ENCODE measurements at regions not wholly inside any gene's neighbourhood (a gene's known extent, or its start where the extent isn't known, plus 50 kb on each side); places are given as distances from the start of the nearest gene placed in this dataset.
A peak's percentile ranks its signal among the peaks of the same experiment; 100 is the strongest.

DNA sequence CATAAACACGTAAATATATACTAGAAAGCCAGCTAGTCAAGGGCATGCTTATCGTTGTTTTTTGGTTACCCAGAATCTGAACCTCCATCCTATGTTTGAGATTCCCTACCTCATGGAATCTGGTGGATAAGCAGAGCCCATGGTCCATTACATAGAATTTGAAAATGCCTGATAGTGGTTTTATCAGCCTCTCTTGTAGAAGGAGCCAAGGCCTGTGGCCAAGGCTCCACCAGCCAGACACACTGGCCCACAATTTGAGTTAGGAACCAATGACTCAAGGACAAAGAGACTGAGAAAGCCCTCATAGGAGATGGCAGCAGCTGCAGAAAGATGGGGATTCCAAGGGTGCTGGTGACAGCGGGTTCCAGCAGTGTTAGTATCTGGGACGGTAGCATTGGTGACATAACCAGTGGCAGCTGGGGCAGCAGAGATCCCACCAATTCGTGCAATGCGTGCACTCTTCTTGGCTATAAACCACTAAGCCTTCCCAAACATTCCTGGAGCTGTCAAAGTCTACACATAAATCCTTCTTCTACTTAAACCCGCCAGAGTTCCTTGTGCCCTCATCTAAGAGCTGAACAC lies 51.2 kb upstream of the RMDN2 start:
- no peak overlapping the region for H3K4me3 Mint-ChIP-seq
- ChIA-PET POLR2A (interaction anchor here (1.2 kb wide), 1 partner anchor 8 kb away, joined by 3 read pairs; no protein-coding TSS in a partner anchor), CTCF (interaction anchor here (1.1 to 10.7 kb wide), 8 partner anchors 7 to 480 kb away, joined by 4 to 184 read pairs (median 26); partner anchors contain the start of gene CDC42EP3)
- TF ChIP-seq, protein P1, sequence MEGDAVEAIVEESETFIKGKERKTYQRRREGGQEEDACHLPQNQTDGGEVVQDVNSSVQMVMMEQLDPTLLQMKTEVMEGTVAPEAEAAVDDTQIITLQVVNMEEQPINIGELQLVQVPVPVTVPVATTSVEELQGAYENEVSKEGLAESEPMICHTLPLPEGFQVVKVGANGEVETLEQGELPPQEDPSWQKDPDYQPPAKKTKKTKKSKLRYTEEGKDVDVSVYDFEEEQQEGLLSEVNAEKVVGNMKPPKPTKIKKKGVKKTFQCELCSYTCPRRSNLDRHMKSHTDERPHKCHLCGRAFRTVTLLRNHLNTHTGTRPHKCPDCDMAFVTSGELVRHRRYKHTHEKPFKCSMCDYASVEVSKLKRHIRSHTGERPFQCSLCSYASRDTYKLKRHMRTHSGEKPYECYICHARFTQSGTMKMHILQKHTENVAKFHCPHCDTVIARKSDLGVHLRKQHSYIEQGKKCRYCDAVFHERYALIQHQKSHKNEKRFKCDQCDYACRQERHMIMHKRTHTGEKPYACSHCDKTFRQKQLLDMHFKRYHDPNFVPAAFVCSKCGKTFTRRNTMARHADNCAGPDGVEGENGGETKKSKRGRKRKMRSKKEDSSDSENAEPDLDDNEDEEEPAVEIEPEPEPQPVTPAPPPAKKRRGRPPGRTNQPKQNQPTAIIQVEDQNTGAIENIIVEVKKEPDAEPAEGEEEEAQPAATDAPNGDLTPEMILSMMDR (IDR thresholded peaks at IDR 0.05), result no peak
- H3K27ac Mint-ChIP-seq, result no peak overlapping the region
- no peaks in the 10 kb centered on the region for H3K36me3 Mint-ChIP-seq (ENCODE audit: low read depth)
- no peak for ATAC-seq
- intact Hi-C loops (cut with micrococcal nuclease), result loop anchor here (5.0 to 10.0 kb wide), 4 partner anchors 42 to 329 kb away; no protein-coding TSS in a partner anchor
- H3K9me3 Mint-ChIP-seq, result no peaks in the 10 kb centered on the region
- peaks cover 35% of the 10 kb centered on the region for H3K4me1 Mint-ChIP-seq (ENCODE audit: low read depth)
- H3K27me3 Mint-ChIP-seq, result no peaks in the 10 kb centered on the region
- no peak for DNase-seq

DNA sequence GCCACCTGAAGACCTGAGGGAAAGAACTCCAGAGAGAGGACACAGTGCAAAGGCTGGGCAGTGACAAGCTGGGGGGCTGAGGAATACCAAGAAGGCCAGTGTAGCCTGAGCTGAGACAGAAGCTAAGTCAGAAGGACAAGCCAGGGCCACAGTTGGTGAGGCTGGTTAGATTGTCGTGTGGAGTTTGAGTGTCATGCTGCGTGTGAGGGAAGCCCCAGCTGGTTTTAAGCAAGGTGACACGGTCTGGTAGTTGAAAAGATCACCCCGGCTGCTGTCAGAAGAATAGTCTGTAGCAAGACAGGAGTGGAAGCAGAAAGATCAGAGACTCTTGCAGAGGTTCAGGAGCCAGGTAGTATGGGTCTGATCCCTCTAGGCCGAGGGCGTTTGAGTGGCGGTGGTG lies 50.6 kb upstream of the RMDN2 start:
- peak; percentile 14 for DNase-seq
- ATAC-seq, result no peak
- TF ChIP-seq, protein P1 (IDR thresholded peaks at IDR 0.05), result no peak
- peaks cover 35% of the 10 kb centered on the region for H3K4me1 Mint-ChIP-seq (ENCODE audit: low read depth)
- ChIA-PET POLR2A (interaction anchor here (0.8 to 1.2 kb wide), 2 partner anchors 9 to 23 kb away, joined by 3 read pairs; no protein-coding TSS in a partner anchor), CTCF (interaction anchor here (1.1 to 10.7 kb wide), 10 partner anchors 7 to 707 kb away, joined by 3 to 184 read pairs (median 6); partner anchors contain the start of gene CDC42EP3)
- H3K4me3 Mint-ChIP-seq, result no peak overlapping the region
- H3K36me3 Mint-ChIP-seq (ENCODE audit: low read depth), result no peaks in the 10 kb centered on the region
- intact Hi-C loops (cut with micrococcal nuclease), result loop anchor here (5.0 to 10.0 kb wide), 4 partner anchors 42 to 330 kb away; no protein-coding TSS in a partner anchor
- no peaks in the 10 kb centered on the region for H3K27me3 Mint-ChIP-seq
- H3K9me3 Mint-ChIP-seq, result no peaks in the 10 kb centered on the region
- H3K27ac Mint-ChIP-seq, result no peak overlapping the region
